MCF 10A (cell line): ENCODE measurements at regions not wholly inside any gene's neighbourhood (a gene's known extent, or its start where the extent isn't known, plus 50 kb on each side); places are given as distances from the start of the nearest gene placed in this dataset.

Source experiments
- BruUV-seq: library from RNA; stranded (reverse); fragments of 400-500 nt; replicated peaks from 2 replicates; lab custom pipeline; 2021; lab: Mats Ljungman, UMichigan
- CTCF ChIA-PET: fragments of 300-600 bp; sonication (Branson Sonifier 250); formaldehyde crosslinking; extraction: SDS; loops from one replicate; lab custom pipeline; 2021; ENCODE audit warnings: antibody characterized with exemption, inconsistent platforms; lab: Yijun Ruan, JAX
- POLR2A ChIA-PET: fragments of 300-600, 350-650 bp; sonication (Branson Sonifier 250); formaldehyde crosslinking; extraction: SDS; loops from one replicate; lab custom pipeline; 2020; ENCODE audit warnings: antibody characterized with exemption, inconsistent platforms; lab: Yijun Ruan, JAX
- DNase-seq: peaks from one replicate; pipeline ENCODE4 v3.0.0-alpha.2; 2018; ENCODE audit not compliant: unreplicated experiment
- H3K27ac Mint-ChIP-seq: one replicate; pipeline ENCODE4 v1.8.0; 2022; ENCODE audit warnings: mild to moderate bottlenecking, low read depth, mixed read lengths; ENCODE audit not compliant: unreplicated experiment
- H3K27me3 Mint-ChIP-seq: one replicate; pipeline ENCODE4 v1.8.0; 2022; ENCODE audit warnings: mixed read lengths; ENCODE audit not compliant: insufficient read depth, unreplicated experiment
- H3K36me3 Mint-ChIP-seq: one replicate; pipeline ENCODE4 v1.8.0; 2022; ENCODE audit warnings: mild to moderate bottlenecking, moderate library complexity, mixed read lengths; ENCODE audit not compliant: insufficient read depth, unreplicated experiment
- H3K4me1 Mint-ChIP-seq: one replicate; pipeline ENCODE4 v1.8.0; 2022; ENCODE audit warnings: mixed read lengths; ENCODE audit not compliant: insufficient read depth, unreplicated experiment
- H3K4me3 Mint-ChIP-seq: one replicate; pipeline ENCODE4 v1.8.0; 2022; ENCODE audit warnings: mild to moderate bottlenecking, moderate library complexity, mixed read lengths; ENCODE audit not compliant: unreplicated experiment
- H3K9me3 Mint-ChIP-seq: one replicate; pipeline ENCODE4 v1.8.0; 2022; ENCODE audit warnings: mixed read lengths; ENCODE audit not compliant: unreplicated experiment
- CTCF ChIP-seq: fragments of 200-600 bp; IDR thresholded peaks from one replicate; pipeline ENCODE4 v1.8.0; 2022; ENCODE audit warnings: antibody characterized with exemption, mild to moderate bottlenecking; ENCODE audit not compliant: unreplicated experiment
- intact Hi-C: fragments of 100-400 bp; cut with micrococcal nuclease; formaldehyde crosslinking; loops from 2 replicates; pipeline ENCODE4 v1.14.1; 2022

DNA sequence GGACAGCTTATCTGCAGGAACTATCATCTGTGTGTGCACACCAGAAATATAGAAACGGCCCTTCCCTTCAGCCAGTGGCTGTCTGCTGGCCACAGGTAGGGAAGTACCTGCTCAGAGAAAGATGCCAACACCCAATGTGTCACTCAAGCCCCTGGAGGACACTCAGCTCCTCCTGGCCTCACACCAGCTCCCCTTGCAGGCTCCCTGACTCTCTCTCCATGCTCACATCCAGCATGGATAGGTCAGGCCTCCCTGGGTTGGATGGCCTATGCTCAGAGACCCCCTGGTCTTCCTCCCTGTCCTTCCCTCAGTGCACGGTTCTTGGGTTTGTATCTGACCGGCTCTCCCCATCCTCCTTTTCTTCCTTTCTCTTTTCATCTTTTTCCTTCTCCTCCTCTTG is 202.1 kb downstream of the BCL11B start:
- no peak for TF ChIP-seq CTCF
- intact Hi-C loops = no loop called here
- no TSS peak for BruUV-seq
- H3K36me3 Mint-ChIP-seq = no peaks in the 10 kb centered on the region
- peaks cover 7% of the 10 kb centered on the region for H3K9me3 Mint-ChIP-seq
- ChIA-PET CTCF (no interaction called here), POLR2A (interaction anchor here (0.8 to 1.3 kb wide), 2 partner anchors 22 to 34 kb away, joined by 3 to 5 read pairs; no protein-coding TSS in a partner anchor)
- no peak overlapping the region for H3K27ac Mint-ChIP-seq
- no peak for DNase-seq
- H3K4me3 Mint-ChIP-seq = no peak overlapping the region
- H3K4me1 Mint-ChIP-seq = no peaks in the 10 kb centered on the region
- no peaks in the 10 kb centered on the region for H3K27me3 Mint-ChIP-seq

GRCh38 chr14:99072433-99072832 is 199.6 kb downstream of the BCL11B start:
- no peak for TF ChIP-seq CTCF
- Mint-ChIP-seq H3K9me3 (peaks cover 7% of the 10 kb centered on the region), H3K27me3 (no peaks in the 10 kb centered on the region), H3K36me3 (no peaks in the 10 kb centered on the region), H3K4me3 (no peak overlapping the region), H3K4me1 (peaks cover 8% of the 10 kb centered on the region), H3K27ac (no peak overlapping the region)
- DNase-seq = no peak
- no TSS peak for BruUV-seq
- intact Hi-C loops = no loop called here
- ChIA-PET POLR2A (interaction anchor here (1.2 kb wide), 1 partner anchor 8 kb away, joined by 3 read pairs; no protein-coding TSS in a partner anchor), CTCF (interaction anchor here (0.6 kb wide), 1 partner anchor 1098 kb away, joined by 3 read pairs; no protein-coding TSS in a partner anchor)

DNA sequence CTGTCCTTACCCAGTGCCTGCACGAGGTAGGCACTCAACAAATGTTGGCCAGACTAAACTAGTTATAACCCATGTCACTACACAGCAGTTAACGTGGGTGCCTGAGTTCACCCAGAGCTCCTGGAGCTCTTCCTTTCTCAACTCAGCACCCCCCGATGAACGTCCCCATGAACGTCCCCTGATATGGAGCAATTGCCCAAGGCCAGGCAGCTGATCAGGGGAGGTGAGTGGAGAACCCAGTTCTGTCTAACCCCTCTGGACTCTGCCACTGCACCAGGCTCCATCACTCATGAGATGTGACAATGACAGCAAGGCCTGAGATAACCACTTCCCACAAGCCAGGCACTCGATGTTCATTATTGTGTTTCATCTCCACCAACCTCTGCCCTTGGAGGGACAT is 199.0 kb downstream of the BCL11B start:
- H3K27me3 Mint-ChIP-seq = no peaks in the 10 kb centered on the region
- TF ChIP-seq CTCF = no peak
- no peak for DNase-seq
- peaks cover 8% of the 10 kb centered on the region for H3K4me1 Mint-ChIP-seq
- CTCF ChIA-PET = interaction anchor here (0.6 to 1.1 kb wide), 3 partner anchors 8 to 1562 kb away, joined by 3 to 4 read pairs (median 3); no protein-coding TSS in a partner anchor
- peaks cover 7% of the 10 kb centered on the region for H3K9me3 Mint-ChIP-seq
- no peak overlapping the region for H3K27ac Mint-ChIP-seq
- H3K4me3 Mint-ChIP-seq = no peak overlapping the region
- H3K36me3 Mint-ChIP-seq = no peaks in the 10 kb centered on the region
- no TSS peak for BruUV-seq
- POLR2A ChIA-PET = interaction anchor here (1.2 kb wide), 1 partner anchor 9 kb away, joined by 3 read pairs; no protein-coding TSS in a partner anchor
- intact Hi-C loops = no loop called here

GRCh38 chr14:99073431-99073830 is 198.6 kb downstream of the BCL11B start:
- POLR2A ChIA-PET = interaction anchor here (1.2 kb wide), 1 partner anchor 9 kb away, joined by 3 read pairs; no protein-coding TSS in a partner anchor
- Mint-ChIP-seq H3K4me3 (no peak overlapping the region), H3K36me3 (no peaks in the 10 kb centered on the region), H3K9me3 (peaks cover 7% of the 10 kb centered on the region), H3K4me1 (peaks cover 8% of the 10 kb centered on the region), H3K27ac (no peak overlapping the region), H3K27me3 (no peaks in the 10 kb centered on the region)
- intact Hi-C loops = no loop called here
- TF ChIP-seq CTCF = no peak
- BruUV-seq = no TSS peak
- CTCF ChIA-PET = interaction anchor here (0.6 to 1.1 kb wide), 4 partner anchors 9 to 1563 kb away, joined by 3 to 4 read pairs (median 3); no protein-coding TSS in a partner anchor
- no peak for DNase-seq
